H1 (cell line): ENCODE measurements at regions not wholly inside any gene's neighbourhood (a gene's known extent, or its start where the extent isn't known, plus 50 kb on each side); places are given as distances from the start of the nearest gene placed in this dataset.

Source experiments
- CTCF ChIA-PET: fragments of 300-600 bp; sonication (Branson Sonifier 250); formaldehyde crosslinking; loops from one replicate; lab custom pipeline; 2021; ENCODE audit not compliant: partially characterized antibody; lab: Charles Lee
- POLR2A ChIA-PET: fragments of 300-600 bp; sonication (Branson Sonifier 250); formaldehyde crosslinking; loops from one replicate; lab custom pipeline; 2021; ENCODE audit warnings: inconsistent platforms; ENCODE audit not compliant: partially characterized antibody; lab: Charles Lee
- DNase-seq, 2 experiments: peaks; one replicate each; pipeline versions ENCODE4 v3.0.0 to v3.0.0-alpha.2; 2010 to 2022; ENCODE audit warnings: low spot score in 2 of 2, low read depth in 1 of 2, mixed read lengths in 1 of 2
- FAIRE-seq: peaks from 2 replicates; lab custom pipeline; 2011; peaks lifted over from hg19 to GRCh38; lab: Jason Lieb, UNC
- H2AFZ ChIP-seq: 2 replicates; pipeline ENCODE4 v1.8.1; 2012; ENCODE audit warnings: low read length, inconsistent platforms
- H2AK5ac ChIP-seq: 2 replicates; pipeline ENCODE4 v1.6.1; 2013; ENCODE audit warnings: low read depth, low read length
- H2BK120ac ChIP-seq: replicated peaks from 2 replicates; pipeline ENCODE3; 2013; ENCODE audit warnings: low read depth, low read length, inconsistent platforms
- H2BK12ac ChIP-seq: 2 replicates; pipeline ENCODE4 v1.6.1; 2013; ENCODE audit warnings: low read depth, low read length
- H2BK15ac ChIP-seq: 2 replicates; pipeline ENCODE4 v1.6.1; 2013; ENCODE audit warnings: low read length
- H2BK20ac ChIP-seq: 2 replicates; pipeline ENCODE4 v1.6.1; 2013; ENCODE audit warnings: low read length
- H2BK5ac ChIP-seq: 2 replicates; pipeline ENCODE4 v1.6.1; 2013; ENCODE audit warnings: low read depth, low read length
- H3K14ac ChIP-seq: 2 replicates; pipeline ENCODE4 v1.6.1; 2013; ENCODE audit warnings: inconsistent platforms; ENCODE audit not compliant: insufficient read length
- H3K18ac ChIP-seq: 2 replicates; pipeline ENCODE4 v1.6.1; 2013; ENCODE audit warnings: low read length; ENCODE audit errors: extremely low read depth
- H3K23ac ChIP-seq: 2 replicates; pipeline ENCODE4 v1.6.1; 2013; ENCODE audit warnings: inconsistent platforms; ENCODE audit not compliant: insufficient read length
- H3K23me2 ChIP-seq: 2 replicates; pipeline ENCODE4 v1.6.1; 2013; ENCODE audit warnings: low read depth, low read length
- H3K27ac ChIP-seq: 2 replicates; pipeline ENCODE4 v1.6.1; 2011; ENCODE audit warnings: low read depth, low read length, inconsistent platforms
- H3K27me3 ChIP-seq, 4 experiments: replicated peaks in 1 of 4; 1 replicate in 1 of 4; 2 replicates in 3 of 4; pipeline versions ENCODE4 v1.6.1 to v1.8.1; 2011 to 2013; ENCODE audit warnings: low read length in 3 of 4, mild to moderate bottlenecking in 3 of 4, inconsistent platforms in 2 of 4, mixed read lengths in 2 of 4, moderate library complexity in 1 of 4; ENCODE audit not compliant: control insufficient read depth in 3 of 4, insufficient read depth in 3 of 4; ENCODE audit errors: extremely low read depth in 1 of 4
- H3K36me3 ChIP-seq, 4 experiments: 2 replicates each; pipeline versions ENCODE4 v1.6.1 to v1.8.1; 2011 to 2013; ENCODE audit warnings: mild to moderate bottlenecking in 4 of 4, low read length in 3 of 4, moderate library complexity in 2 of 4, control low read depth in 1 of 4, inconsistent platforms in 1 of 4; ENCODE audit not compliant: insufficient read depth in 4 of 4, control insufficient read depth in 2 of 4
- H3K4ac ChIP-seq: replicated peaks from 2 replicates; pipeline ENCODE3; 2013; ENCODE audit warnings: low read length, low read depth, mixed read lengths, inconsistent platforms; ENCODE audit not compliant: insufficient read length
- H3K4me1 ChIP-seq, 4 experiments: replicated peaks in 1 of 4; 1 replicate in 1 of 4; 2 replicates in 3 of 4; pipeline versions ENCODE4 v1.6.1 to v1.8.1; 2011 to 2013; ENCODE audit warnings: low read length in 3 of 4, inconsistent platforms in 2 of 4, mixed read lengths in 1 of 4; ENCODE audit not compliant: insufficient read depth in 4 of 4, control insufficient read depth in 3 of 4
- H3K4me2 ChIP-seq, 2 experiments: 2 replicates each; pipeline versions ENCODE4 v1.6.1 to v1.8.1; 2011 to 2013; ENCODE audit warnings: low read depth in 2 of 2, low read length in 2 of 2, control low read depth in 1 of 2, inconsistent platforms in 1 of 2, mild to moderate bottlenecking in 1 of 2; ENCODE audit not compliant: insufficient read depth in 1 of 2
- H3K4me3 ChIP-seq, 4 experiments: fragments of 200-600, 300-600 bp in 1 of 4; sonication (generic), shearing (Covaris generic), sonication (Bioruptor Twin) in 1 of 4; 2 replicates each; pipeline versions ENCODE4 v1.5.1 to v1.8.1; 2011 to 2016; ENCODE audit warnings: low read length in 4 of 4, low read depth in 3 of 4, control low read depth in 2 of 4, inconsistent platforms in 2 of 4, mild to moderate bottlenecking in 2 of 4, mixed read lengths in 1 of 4, moderate library complexity in 1 of 4; ENCODE audit not compliant: insufficient read depth in 2 of 4; ENCODE audit errors: extremely low read depth in 1 of 4
- H3K56ac ChIP-seq: replicated peaks from 2 replicates; pipeline ENCODE3; 2013; ENCODE audit warnings: low read depth, mild to moderate bottlenecking, mixed read lengths, low read length, inconsistent platforms; ENCODE audit not compliant: insufficient read length
- H3K79me1 ChIP-seq: 2 replicates; pipeline ENCODE4 v1.6.1; 2013; ENCODE audit warnings: low read depth, low read length, control low read depth
- H3K79me2 ChIP-seq, 2 experiments: 2 replicates each; pipeline versions ENCODE4 v1.6.1 to v1.8.1; 2012 to 2013; ENCODE audit warnings: low read length in 2 of 2, mild to moderate bottlenecking in 2 of 2, inconsistent platforms in 1 of 2; ENCODE audit not compliant: insufficient read depth in 2 of 2, control insufficient read depth in 1 of 2
- H3K9ac ChIP-seq, 4 experiments: replicated peaks in 1 of 4; 1 replicate in 1 of 4; 2 replicates in 3 of 4; pipeline versions ENCODE4 v1.6.1 to v1.8.1; 2011 to 2013; ENCODE audit warnings: low read depth in 3 of 4, low read length in 3 of 4, control low read depth in 2 of 4, mild to moderate bottlenecking in 2 of 4, moderate library complexity in 2 of 4, inconsistent platforms in 1 of 4; ENCODE audit errors: extremely low read depth in 1 of 4
- H3K9me3 ChIP-seq, 2 experiments: 2 replicates each; pipeline versions ENCODE4 v1.6.1 to v1.8.1; 2012 to 2013; ENCODE audit warnings: mild to moderate bottlenecking in 2 of 2, moderate library complexity in 2 of 2, control low read depth in 1 of 2, inconsistent platforms in 1 of 2, low read depth in 1 of 2, low read length in 1 of 2, mixed read lengths in 1 of 2; ENCODE audit not compliant: insufficient read depth in 2 of 2
- H4K20me1 ChIP-seq, 2 experiments: replicated peaks in 1 of 2; 2 replicates each; pipeline versions ENCODE3 to v1.8.1; 2011 to 2013; ENCODE audit warnings: inconsistent platforms in 2 of 2, low read length in 2 of 2, mild to moderate bottlenecking in 1 of 2; ENCODE audit not compliant: insufficient read depth in 2 of 2, control insufficient read depth in 1 of 2
- H4K5ac ChIP-seq: 2 replicates; pipeline ENCODE4 v1.6.1; 2013; ENCODE audit warnings: low read length, low read depth, mixed read lengths, inconsistent platforms; ENCODE audit not compliant: insufficient read length
- H4K8ac ChIP-seq: 2 replicates; pipeline ENCODE4 v1.8.0; 2013; ENCODE audit warnings: mild to moderate bottlenecking, moderate library complexity, low read length, inconsistent platforms; ENCODE audit not compliant: insufficient read depth; ENCODE audit errors: extremely low read depth
- H4K91ac ChIP-seq: replicated peaks from 2 replicates; pipeline ENCODE3; 2013; ENCODE audit warnings: low read length, mixed read lengths, inconsistent platforms; ENCODE audit not compliant: insufficient read length
- GABPA ChIP-seq: IDR thresholded peaks from 2 replicates; pipeline ENCODE4 v1.6.1; 2011; ENCODE audit warnings: mild to moderate bottlenecking, low read length, moderate library complexity, borderline replicate concordance; ENCODE audit not compliant: insufficient read depth
- RXRA ChIP-seq: IDR thresholded peaks from 2 replicates; pipeline ENCODE4 v1.6.1; 2011; ENCODE audit warnings: low read depth, mild to moderate bottlenecking, low read length, moderate library complexity; ENCODE audit not compliant: insufficient read depth
- WGBS, 2 experiments: shearing (Covaris generic) in 1 of 2; methylation state at CpG; one replicate each; pipeline versions ENCODE4 v1.1.6 to v1.1.7; 2013 to 2015; ENCODE audit warnings: low lambda C conversion rate in 2 of 2, mixed read lengths in 2 of 2, inconsistent platforms in 1 of 2, low coverage in 1 of 2, missing lambda C conversion rate in 1 of 2; ENCODE audit not compliant: insufficient replicate concordance in 2 of 2, insufficient coverage in 1 of 2, insufficient read length in 1 of 2; ENCODE audit errors: extremely low coverage in 1 of 2, missing lambda C conversion rate in 1 of 2; 5-methylcytosine and 5-hydroxymethylcytosine counted together

- Histone ChIP-seq H3K4me2 (no peak overlapping the region), H3K4me3 (no peak overlapping the region), H3K23me2 (peaks cover 6% of the 10 kb centered on the region; the same call in 1 of the 2 replicates), H4K20me1 (no peaks in the 10 kb centered on the region), H4K91ac (no peak overlapping the region), H2BK20ac (no peak overlapping the region), H2AK5ac (no peak overlapping the region), H2BK120ac (no peak overlapping the region), H3K4me1 (no peaks in the 10 kb centered on the region; a peak in 2 of 7 replicates), H4K8ac (no peak overlapping the region), H3K27me3 (peaks cover 0 to 11% (median 8%) of the 10 kb centered on the region in 4 experiments; a peak in 6 of 7 replicates), H3K23ac (no peak overlapping the region), H3K9me3 (no peaks in the 10 kb centered on the region), H3K27ac (no peak overlapping the region), H3K9ac (no peak overlapping the region), H2BK12ac (no peak overlapping the region), H3K14ac (no peak overlapping the region), H3K36me3 (no peaks in the 10 kb centered on the region), H3K79me1 (no peaks in the 10 kb centered on the region), H3K56ac (no peak overlapping the region), H4K5ac (no peak overlapping the region), H2AFZ (no peak overlapping the region), H3K18ac (no peak overlapping the region), H3K4ac (peak overlapping the region; percentile 16), H3K79me2 (no peaks in the 10 kb centered on the region), H2BK15ac (no peak overlapping the region), H2BK5ac (no peak overlapping the region)
- CTCF ChIA-PET = interaction anchor here (0.9 to 2.9 kb wide), 8 partner anchors 12 to 425 kb away, joined by 3 to 30 read pairs (median 4); no protein-coding TSS in a partner anchor
- no peak for FAIRE-seq
- WGBS, 2 experiments = 71% methylated on average over 1 of the region's 1 CpG; no CpG with 5 or more reads in 1 of the 2 experiments
- POLR2A ChIA-PET = no interaction called here
- no peak for TF ChIP-seq GABPA
- no peak for TF ChIP-seq RXRA
- no peak for DNase-seq
Measured at GRCh38 chr2:176552501-176553135, 283.4 kb downstream of the MTX2 start.
